ENCODE measurements at regions not wholly inside any gene's neighbourhood (a gene's known extent, or its start where the extent isn't known, plus 50 kb on each side); places are given as distances from the start of the nearest gene placed in this dataset.

DNA sequence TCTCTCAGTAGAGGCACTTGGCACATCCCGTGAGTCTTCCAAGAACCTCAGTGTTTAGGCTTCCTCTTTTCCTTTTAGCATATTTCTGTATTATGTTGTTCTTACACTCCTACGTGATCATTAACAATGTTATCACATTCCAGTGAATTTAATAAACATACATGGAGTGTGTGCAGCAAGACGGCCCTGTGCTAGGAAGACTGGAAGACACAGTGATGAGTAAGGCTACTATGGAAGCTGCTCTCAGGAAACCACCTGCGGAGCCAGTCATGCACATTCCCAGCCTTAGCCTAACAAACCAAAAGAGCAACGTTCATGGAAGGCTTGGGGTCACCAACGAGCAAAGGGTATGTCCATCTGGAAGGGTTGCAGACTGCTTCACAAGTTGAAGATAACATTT lies 103.4 kb downstream of the ETAA1 start:
- TF ChIP-seq, protein P1, sequence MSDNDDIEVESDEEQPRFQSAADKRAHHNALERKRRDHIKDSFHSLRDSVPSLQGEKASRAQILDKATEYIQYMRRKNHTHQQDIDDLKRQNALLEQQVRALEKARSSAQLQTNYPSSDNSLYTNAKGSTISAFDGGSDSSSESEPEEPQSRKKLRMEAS (IDR thresholded peaks at IDR 0.05): no peak
- TF ChIP-seq, protein P2, sequence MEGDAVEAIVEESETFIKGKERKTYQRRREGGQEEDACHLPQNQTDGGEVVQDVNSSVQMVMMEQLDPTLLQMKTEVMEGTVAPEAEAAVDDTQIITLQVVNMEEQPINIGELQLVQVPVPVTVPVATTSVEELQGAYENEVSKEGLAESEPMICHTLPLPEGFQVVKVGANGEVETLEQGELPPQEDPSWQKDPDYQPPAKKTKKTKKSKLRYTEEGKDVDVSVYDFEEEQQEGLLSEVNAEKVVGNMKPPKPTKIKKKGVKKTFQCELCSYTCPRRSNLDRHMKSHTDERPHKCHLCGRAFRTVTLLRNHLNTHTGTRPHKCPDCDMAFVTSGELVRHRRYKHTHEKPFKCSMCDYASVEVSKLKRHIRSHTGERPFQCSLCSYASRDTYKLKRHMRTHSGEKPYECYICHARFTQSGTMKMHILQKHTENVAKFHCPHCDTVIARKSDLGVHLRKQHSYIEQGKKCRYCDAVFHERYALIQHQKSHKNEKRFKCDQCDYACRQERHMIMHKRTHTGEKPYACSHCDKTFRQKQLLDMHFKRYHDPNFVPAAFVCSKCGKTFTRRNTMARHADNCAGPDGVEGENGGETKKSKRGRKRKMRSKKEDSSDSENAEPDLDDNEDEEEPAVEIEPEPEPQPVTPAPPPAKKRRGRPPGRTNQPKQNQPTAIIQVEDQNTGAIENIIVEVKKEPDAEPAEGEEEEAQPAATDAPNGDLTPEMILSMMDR (IDR thresholded peaks at IDR 0.05): no peak
- TF ChIP-seq JUN (IDR thresholded peaks at IDR 0.05) (no peak), RAD21 (conservative IDR thresholded peaks at IDR 0.05 in 1 of 2, IDR thresholded peaks at IDR 0.05 in 1 of 2) (no peak), POLR2A (IDR thresholded peaks at IDR 0.05; ENCODE audit: low read length) (no peak), MAFK (IDR thresholded peaks at IDR 0.05; ENCODE audit: partially characterized antibody) (no peak), RCOR1 (IDR thresholded peaks at IDR 0.05; ENCODE audit: low read depth, low read length) (no peak)
